ENCODE measurements at regions not wholly inside any gene's neighbourhood (a gene's known extent, or its start where the extent isn't known, plus 50 kb on each side); places are given as distances from the start of the nearest gene placed in this dataset.
"Not testable (repeated sequence)": the region's sequence is repeated elsewhere in the genome, so short reads cannot be mapped to it uniquely, and the experiment has no call there.

DNA sequence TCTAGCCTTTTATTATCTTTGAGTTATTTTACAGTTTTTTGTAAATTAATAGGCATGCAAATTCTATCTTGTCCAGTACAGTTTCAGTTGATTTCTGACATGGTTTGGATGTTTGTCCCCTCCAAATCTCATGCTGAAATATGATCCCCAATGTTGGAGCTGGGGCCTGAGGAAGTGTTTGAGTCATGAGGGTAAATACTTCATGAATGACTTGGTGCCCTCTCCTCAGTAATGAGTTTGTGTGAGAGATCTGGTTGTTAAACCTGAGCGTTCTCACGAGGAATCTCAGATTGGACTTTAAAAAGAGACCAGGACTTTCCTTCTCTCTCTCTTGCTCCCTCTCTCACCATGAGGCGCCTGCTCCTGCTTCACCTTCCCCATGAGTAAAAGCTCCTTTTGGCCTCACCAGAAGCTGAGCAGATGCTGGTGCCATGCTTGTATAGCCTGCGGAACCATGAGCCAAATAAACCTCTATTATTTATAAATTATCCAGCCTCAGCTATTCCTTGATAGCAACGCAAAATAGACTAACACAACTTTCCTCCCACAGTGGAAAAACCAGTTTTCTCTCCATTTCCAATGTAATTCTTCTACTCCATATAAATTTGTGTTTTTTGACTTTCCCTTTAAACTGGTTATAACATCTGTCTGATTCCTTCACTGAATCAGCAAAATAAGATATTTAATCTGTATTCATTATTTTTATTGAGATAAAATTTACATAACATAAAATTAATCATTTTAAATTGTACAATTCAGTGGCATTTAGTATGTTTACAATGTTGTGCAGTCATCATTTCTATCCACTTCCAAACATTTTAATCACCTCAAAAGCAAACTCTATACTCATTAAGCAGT, 78.7 kb upstream of the PRSS16 start:
- H3K9ac ChIP-seq (ENCODE audit: low read length in 3 of 3): no peak overlapping the region
- FAIRE-seq: no peak

DNA sequence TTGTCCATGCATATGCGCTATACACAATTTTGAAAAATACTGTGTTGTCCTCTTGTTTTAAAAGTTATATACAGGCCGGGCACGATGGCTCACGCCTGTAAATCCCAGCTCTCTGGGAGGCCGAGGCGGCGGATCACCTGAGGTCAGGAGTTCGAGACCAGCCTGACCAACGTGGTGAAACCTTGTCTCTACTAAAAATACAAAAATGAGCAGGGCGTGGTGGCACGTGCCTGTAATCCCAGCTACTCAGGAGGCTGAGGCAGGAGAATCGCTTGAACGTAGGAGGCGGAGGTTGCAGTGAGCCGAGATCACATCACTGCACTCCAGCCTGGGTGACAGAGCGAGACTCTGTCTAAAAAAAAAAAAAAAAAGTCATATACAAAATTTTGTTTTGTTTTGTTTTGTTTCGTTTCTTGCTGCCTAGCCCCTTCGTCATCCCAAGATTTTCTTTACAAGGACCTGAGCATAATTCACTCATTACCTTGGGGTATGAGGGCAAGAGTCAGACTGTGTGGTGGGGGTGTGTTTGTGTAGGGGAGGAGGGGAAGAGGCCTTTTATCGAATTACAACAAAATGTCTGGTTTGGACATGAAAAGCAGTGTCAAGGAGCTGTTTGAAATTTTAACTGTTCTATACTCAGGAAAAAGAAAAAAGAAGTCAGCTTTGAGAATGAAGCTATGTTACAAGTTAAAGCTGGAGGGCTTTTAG, 74.8 kb upstream of the PRSS16 start:
- H3K9me3 ChIP-seq (ENCODE audit: control insufficient read depth in 2 of 3, insufficient read depth in 1 of 3, low read length in 3 of 3); H3K9ac ChIP-seq (ENCODE audit: low read length in 3 of 3); DNase-seq; H3K27ac ChIP-seq (ENCODE audit: low read depth in 2 of 2, low read length in 2 of 2); H3K4me1 ChIP-seq (ENCODE audit: control insufficient read depth in 2 of 3, insufficient read depth in 2 of 3, low read depth in 1 of 3, low read length in 3 of 3); H3K27me3 ChIP-seq (ENCODE audit: control insufficient read depth, insufficient read depth, low read length); H3K36me3 ChIP-seq (ENCODE audit: control insufficient read depth in 2 of 3, insufficient read depth in 3 of 3, low read length in 3 of 3); H3K4me3 ChIP-seq (ENCODE audit: low read length in 3 of 3); FAIRE-seq: not testable (repeated sequence)
- intact Hi-C loops (cut with DNase I): loop anchor here (10.0 kb wide), 1 partner anchor 722 kb away; a partner anchor contains a TSS

More for the DNA sequence above, 78.7 kb upstream of the PRSS16 start:
- TF ChIP-seq, protein P1, sequence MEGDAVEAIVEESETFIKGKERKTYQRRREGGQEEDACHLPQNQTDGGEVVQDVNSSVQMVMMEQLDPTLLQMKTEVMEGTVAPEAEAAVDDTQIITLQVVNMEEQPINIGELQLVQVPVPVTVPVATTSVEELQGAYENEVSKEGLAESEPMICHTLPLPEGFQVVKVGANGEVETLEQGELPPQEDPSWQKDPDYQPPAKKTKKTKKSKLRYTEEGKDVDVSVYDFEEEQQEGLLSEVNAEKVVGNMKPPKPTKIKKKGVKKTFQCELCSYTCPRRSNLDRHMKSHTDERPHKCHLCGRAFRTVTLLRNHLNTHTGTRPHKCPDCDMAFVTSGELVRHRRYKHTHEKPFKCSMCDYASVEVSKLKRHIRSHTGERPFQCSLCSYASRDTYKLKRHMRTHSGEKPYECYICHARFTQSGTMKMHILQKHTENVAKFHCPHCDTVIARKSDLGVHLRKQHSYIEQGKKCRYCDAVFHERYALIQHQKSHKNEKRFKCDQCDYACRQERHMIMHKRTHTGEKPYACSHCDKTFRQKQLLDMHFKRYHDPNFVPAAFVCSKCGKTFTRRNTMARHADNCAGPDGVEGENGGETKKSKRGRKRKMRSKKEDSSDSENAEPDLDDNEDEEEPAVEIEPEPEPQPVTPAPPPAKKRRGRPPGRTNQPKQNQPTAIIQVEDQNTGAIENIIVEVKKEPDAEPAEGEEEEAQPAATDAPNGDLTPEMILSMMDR (IDR thresholded peaks at IDR 0.05; ENCODE audit: borderline replicate concordance, extremely low read depth, insufficient read depth): no peak
- Histone ChIP-seq H3K36me3 (ENCODE audit: control insufficient read depth in 2 of 3, insufficient read depth in 3 of 3, low read length in 3 of 3) (no peaks in the 10 kb centered on the region), H3K4me1 (ENCODE audit: control insufficient read depth in 2 of 3, insufficient read depth in 2 of 3, low read depth in 1 of 3, low read length in 3 of 3) (no peaks in the 10 kb centered on the region), H3K9me3 (ENCODE audit: control insufficient read depth in 2 of 3, insufficient read depth in 1 of 3, low read length in 3 of 3) (peaks cover 0 to 2% (median 0%) of the 10 kb centered on the region in 3 donors), H3K27me3 (ENCODE audit: control insufficient read depth, insufficient read depth, low read length) (no peaks in the 10 kb centered on the region), H3K4me3 (ENCODE audit: low read length in 3 of 3) (no peak overlapping the region), H3K27ac (ENCODE audit: low read depth in 2 of 2, low read length in 2 of 2) (no peak overlapping the region)
- intact Hi-C loops (cut with DNase I): no loop called here
- peak in 1 of 5 donors; percentile 42 for DNase-seq

DNA sequence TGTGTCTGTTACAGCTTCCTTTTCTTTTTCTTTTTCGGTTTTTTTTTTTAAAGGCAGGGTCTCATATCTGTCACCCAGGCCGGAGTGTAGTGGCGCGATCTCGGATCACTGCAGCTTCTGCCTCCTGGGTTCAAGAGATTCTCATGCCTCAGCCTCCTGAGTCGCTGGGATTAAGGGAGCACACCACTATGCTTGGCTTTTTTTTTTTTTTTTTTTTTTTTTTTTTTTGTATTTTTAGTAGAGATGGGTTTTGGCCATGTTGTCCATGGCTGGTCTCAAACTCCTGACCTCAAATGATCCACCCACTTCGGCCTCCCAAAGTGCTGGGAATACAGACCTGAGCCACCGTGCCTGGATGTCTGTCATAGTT, 74.3 kb upstream of the PRSS16 start:
- not testable (repeated sequence) for DNase-seq; FAIRE-seq; H3K9ac ChIP-seq (ENCODE audit: low read length in 3 of 3); H3K27ac ChIP-seq (ENCODE audit: low read depth in 2 of 2, low read length in 2 of 2); H3K4me1 ChIP-seq (ENCODE audit: control insufficient read depth in 2 of 3, insufficient read depth in 2 of 3, low read depth in 1 of 3, low read length in 3 of 3); H3K9me3 ChIP-seq (ENCODE audit: control insufficient read depth in 2 of 3, insufficient read depth in 1 of 3, low read length in 3 of 3); H3K36me3 ChIP-seq (ENCODE audit: control insufficient read depth in 2 of 3, insufficient read depth in 3 of 3, low read length in 3 of 3); H3K4me3 ChIP-seq (ENCODE audit: low read length in 3 of 3); H3K27me3 ChIP-seq (ENCODE audit: control insufficient read depth, insufficient read depth, low read length)
- intact Hi-C loops (cut with DNase I): loop anchor here (10.0 kb wide), 1 partner anchor 722 kb away; a partner anchor contains a TSS

DNA sequence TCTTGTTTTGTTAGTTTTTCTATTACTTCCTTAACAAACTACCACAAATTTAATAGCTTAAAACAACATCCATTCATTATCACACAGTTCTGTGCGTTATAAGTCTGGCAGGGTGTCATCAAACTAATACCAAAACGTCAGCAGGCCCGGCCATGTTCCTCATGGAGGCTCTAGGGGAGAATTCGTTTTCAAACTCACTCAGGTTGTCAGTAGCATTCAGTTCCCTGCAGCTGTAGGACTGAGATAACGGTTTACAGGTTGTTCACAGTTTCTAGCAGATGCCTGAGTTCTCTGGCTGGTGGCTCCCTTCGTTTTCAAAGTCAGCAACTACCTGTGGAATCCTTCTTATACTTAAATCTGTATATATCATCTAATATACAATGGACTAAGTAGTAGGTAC, 72.5 kb upstream of the PRSS16 start:
- H3K9ac ChIP-seq (ENCODE audit: low read length in 3 of 3): no peak overlapping the region
- FAIRE-seq (no peak), DNase-seq (no peak)
- H3K27ac ChIP-seq (ENCODE audit: low read depth in 2 of 2, low read length in 2 of 2): no peak overlapping the region
- no peaks in the 10 kb centered on the region for H3K4me1 ChIP-seq (ENCODE audit: control insufficient read depth in 2 of 3, insufficient read depth in 2 of 3, low read depth in 1 of 3, low read length in 3 of 3)
- intact Hi-C loops (cut with DNase I): loop anchor here (10.0 kb wide), 1 partner anchor 720 kb away; a partner anchor contains a TSS
- H3K9me3 ChIP-seq (ENCODE audit: control insufficient read depth in 2 of 3, insufficient read depth in 1 of 3, low read length in 3 of 3): no peaks in the 10 kb centered on the region
- no peaks in the 10 kb centered on the region for H3K36me3 ChIP-seq (ENCODE audit: control insufficient read depth in 2 of 3, insufficient read depth in 3 of 3, low read length in 3 of 3)
- H3K4me3 ChIP-seq (ENCODE audit: low read length in 3 of 3): no peak overlapping the region
- H3K27me3 ChIP-seq (ENCODE audit: control insufficient read depth, insufficient read depth, low read length): no peaks in the 10 kb centered on the region
- TF ChIP-seq, protein P1 (IDR thresholded peaks at IDR 0.05; ENCODE audit: borderline replicate concordance, extremely low read depth, insufficient read depth): no peak
